ENCODE measurements at regions not wholly inside any gene's neighbourhood (a gene's known extent, or its start where the extent isn't known, plus 50 kb on each side); places are given as distances from the start of the nearest gene placed in this dataset.

DNA sequence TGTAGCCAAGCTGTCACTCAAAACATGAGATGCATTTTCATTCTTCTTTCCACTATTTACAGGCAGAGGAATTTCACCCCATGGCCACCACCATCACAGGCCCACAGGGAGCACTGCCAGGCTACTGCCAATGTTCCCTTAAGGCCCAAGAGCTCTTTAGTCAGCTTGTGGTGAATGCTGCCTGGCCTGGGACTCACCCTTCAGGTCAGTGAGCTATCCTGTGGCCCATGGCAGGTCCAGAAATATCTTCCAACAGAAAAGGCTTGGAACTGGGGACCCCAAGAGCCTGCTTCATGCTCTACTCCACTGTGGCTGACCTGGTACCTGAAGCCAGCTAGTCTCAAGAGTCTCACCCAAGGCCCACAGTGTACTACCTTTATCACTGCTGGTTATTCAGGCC, 1518.7 kb upstream of the CDH9 start:
- Histone ChIP-seq H3K4me1 (no peaks in the 10 kb centered on the region), H3K27me3 (no peaks in the 10 kb centered on the region), H3K4me3 (no peak overlapping the region), H3K27ac (no peak overlapping the region), H3K36me3 (replicated peaks in 1 of 2; ENCODE audit: insufficient read depth in 1 of 2, low read depth in 2 of 2) (no peaks in the 10 kb centered on the region), H3K9me3 (no peaks in the 10 kb centered on the region)
- DNase-seq, result no peak
- no peak for TF ChIP-seq POLR2A (IDR thresholded peaks at IDR 0.05)
- TF ChIP-seq, protein P1, sequence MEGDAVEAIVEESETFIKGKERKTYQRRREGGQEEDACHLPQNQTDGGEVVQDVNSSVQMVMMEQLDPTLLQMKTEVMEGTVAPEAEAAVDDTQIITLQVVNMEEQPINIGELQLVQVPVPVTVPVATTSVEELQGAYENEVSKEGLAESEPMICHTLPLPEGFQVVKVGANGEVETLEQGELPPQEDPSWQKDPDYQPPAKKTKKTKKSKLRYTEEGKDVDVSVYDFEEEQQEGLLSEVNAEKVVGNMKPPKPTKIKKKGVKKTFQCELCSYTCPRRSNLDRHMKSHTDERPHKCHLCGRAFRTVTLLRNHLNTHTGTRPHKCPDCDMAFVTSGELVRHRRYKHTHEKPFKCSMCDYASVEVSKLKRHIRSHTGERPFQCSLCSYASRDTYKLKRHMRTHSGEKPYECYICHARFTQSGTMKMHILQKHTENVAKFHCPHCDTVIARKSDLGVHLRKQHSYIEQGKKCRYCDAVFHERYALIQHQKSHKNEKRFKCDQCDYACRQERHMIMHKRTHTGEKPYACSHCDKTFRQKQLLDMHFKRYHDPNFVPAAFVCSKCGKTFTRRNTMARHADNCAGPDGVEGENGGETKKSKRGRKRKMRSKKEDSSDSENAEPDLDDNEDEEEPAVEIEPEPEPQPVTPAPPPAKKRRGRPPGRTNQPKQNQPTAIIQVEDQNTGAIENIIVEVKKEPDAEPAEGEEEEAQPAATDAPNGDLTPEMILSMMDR (IDR thresholded peaks at IDR 0.05), result no peak
- no peak for ATAC-seq
- intact Hi-C loops (cut with DNase I), result no loop called here

DNA sequence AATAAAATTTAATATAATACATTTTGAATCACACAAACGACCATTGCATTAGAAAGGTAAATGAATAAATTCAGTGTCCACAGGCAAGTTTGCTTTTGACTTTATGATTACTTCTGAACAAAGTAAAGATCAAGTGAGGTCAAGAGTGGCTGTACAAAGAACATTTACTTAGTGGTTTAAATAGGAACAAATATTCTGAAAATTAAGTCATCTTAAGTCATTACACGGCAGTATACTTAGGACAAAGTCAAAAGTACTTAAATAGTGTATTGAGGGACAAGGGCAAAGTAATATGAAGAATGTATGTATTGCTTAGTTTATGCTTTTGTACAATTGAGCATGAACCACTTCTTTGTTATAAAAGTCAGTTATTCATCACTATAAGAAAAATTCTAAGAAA, 1511.2 kb upstream of the CDH9 start:
- no peak overlapping the region for H3K4me3 ChIP-seq
- H3K27ac ChIP-seq, result no peak overlapping the region
- ATAC-seq, result no peak
- no peaks in the 10 kb centered on the region for H3K27me3 ChIP-seq
- H3K36me3 ChIP-seq (replicated peaks in 1 of 2; ENCODE audit: insufficient read depth in 1 of 2, low read depth in 2 of 2), result no peaks in the 10 kb centered on the region
- no peak for TF ChIP-seq POLR2A (IDR thresholded peaks at IDR 0.05)
- TF ChIP-seq, protein P1 (IDR thresholded peaks at IDR 0.05), result no peak
- H3K4me1 ChIP-seq, result no peaks in the 10 kb centered on the region
- intact Hi-C loops (cut with DNase I), result no loop called here
- 28 to 38% methylated on average over 2 of the region's 2 CpGs for WGBS, 2 donors
- no peaks in the 10 kb centered on the region for H3K9me3 ChIP-seq
- no peak for DNase-seq

DNA sequence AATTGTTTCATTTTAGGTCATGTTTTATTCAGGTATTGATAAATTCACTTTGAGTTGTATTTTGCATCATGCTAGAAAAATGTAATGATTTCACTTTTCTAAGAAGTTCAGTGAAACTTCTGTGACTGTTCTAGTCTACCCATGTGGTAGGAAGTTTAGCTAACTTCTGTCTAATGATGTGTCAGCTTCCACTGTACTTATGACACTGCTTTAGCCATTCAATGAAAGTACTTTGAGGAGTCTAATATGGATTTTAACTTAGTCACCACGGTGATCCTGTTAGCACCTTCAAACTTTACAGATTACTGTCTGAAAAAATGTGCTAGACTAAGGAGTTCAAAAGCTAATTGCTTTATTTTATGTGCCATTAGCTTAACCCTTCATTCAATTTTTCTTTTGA, 1510.5 kb upstream of the CDH9 start:
- H3K27ac ChIP-seq, result no peak overlapping the region
- TF ChIP-seq POLR2A (IDR thresholded peaks at IDR 0.05), result no peak
- TF ChIP-seq, protein P1 (IDR thresholded peaks at IDR 0.05), result no peak
- no peaks in the 10 kb centered on the region for H3K36me3 ChIP-seq (replicated peaks in 1 of 2; ENCODE audit: insufficient read depth in 1 of 2, low read depth in 2 of 2)
- H3K27me3 ChIP-seq, result no peaks in the 10 kb centered on the region
- no peak overlapping the region for H3K4me3 ChIP-seq
- H3K4me1 ChIP-seq, result no peaks in the 10 kb centered on the region
- no peak for DNase-seq
- no peaks in the 10 kb centered on the region for H3K9me3 ChIP-seq
- intact Hi-C loops (cut with DNase I), result no loop called here
- ATAC-seq, result no peak
- 11 to 12% methylated on average over 1 of the region's 1 CpG for WGBS, 2 donors

DNA sequence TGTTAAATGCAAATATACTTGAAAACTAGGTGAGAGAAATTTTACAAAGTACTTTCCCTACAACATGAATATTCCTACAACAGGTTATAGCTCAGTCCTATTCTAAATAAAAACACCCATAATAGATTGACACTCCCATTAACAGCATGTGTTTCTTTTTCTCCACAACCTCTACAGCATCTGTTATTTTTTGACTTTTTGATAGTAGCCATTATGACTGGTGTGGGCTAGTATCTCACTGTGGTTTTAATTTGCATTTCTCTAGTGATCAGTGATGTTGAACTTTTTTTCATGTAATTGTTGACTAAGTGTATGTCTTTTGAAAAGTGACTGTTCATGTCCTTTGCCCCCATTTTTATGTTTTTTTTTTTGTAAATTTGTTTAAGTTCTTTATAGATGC, 1506.1 kb upstream of the CDH9 start:
- intact Hi-C loops (cut with DNase I), result no loop called here
- ATAC-seq (no peak), DNase-seq (no peak)
- Histone ChIP-seq H3K4me3 (no peak overlapping the region), H3K27me3 (no peaks in the 10 kb centered on the region), H3K27ac (no peak overlapping the region), H3K9me3 (no peaks in the 10 kb centered on the region), H3K36me3 (replicated peaks in 1 of 2; ENCODE audit: insufficient read depth in 1 of 2, low read depth in 2 of 2) (no peaks in the 10 kb centered on the region), H3K4me1 (no peaks in the 10 kb centered on the region)
- no peak for TF ChIP-seq POLR2A (IDR thresholded peaks at IDR 0.05)
- TF ChIP-seq, protein P1 (IDR thresholded peaks at IDR 0.05), result no peak

DNA sequence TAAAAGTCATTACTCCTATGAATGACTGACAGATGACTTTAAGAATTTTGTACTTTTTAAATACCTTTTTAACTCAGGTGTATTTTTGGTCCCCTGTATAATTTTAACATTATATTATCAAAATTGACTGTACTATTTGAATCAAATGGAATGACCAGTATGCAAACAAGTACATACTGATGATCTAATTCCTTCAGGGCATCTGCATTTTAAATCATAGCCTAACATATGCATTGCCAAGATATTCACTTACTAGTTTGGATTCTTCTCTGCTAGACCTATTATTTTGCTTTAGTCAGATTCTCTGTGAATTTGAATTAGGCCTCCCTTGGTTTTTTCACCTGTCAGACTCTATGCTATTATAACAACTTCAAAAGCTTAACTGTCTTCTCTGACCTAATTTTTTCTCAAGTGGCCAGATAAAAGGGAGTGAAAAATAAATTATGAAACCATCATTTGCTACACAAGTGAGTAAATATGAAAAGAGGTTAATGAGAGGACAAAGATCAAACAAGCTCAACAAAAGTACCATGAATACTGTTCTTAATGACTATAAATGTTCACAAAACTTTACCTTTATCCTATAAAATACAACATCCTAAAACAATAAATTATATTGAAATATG, 1505.2 kb upstream of the CDH9 start:
- H3K9me3 ChIP-seq, result no peaks in the 10 kb centered on the region
- intact Hi-C loops (cut with DNase I), result no loop called here
- H3K4me1 ChIP-seq, result no peaks in the 10 kb centered on the region
- no peak for ATAC-seq
- no peak overlapping the region for H3K27ac ChIP-seq
- TF ChIP-seq, protein P1 (IDR thresholded peaks at IDR 0.05), result no peak
- no peak for TF ChIP-seq POLR2A (IDR thresholded peaks at IDR 0.05)
- no peaks in the 10 kb centered on the region for H3K36me3 ChIP-seq (replicated peaks in 1 of 2; ENCODE audit: insufficient read depth in 1 of 2, low read depth in 2 of 2)
- H3K4me3 ChIP-seq, result no peak overlapping the region
- no peaks in the 10 kb centered on the region for H3K27me3 ChIP-seq
- no peak for DNase-seq

Data from body of pancreas (tissue), 4 donors.